Choroid plexus epithelial cell (primary cell): ENCODE measurements at regions not wholly inside any gene's neighbourhood (a gene's known extent, or its start where the extent isn't known, plus 50 kb on each side); places are given as distances from the start of the nearest gene placed in this dataset.

Experiments used
- DNase-seq: peaks from one replicate; pipeline ENCODE4 v3.0.0-alpha.2; 2010; ENCODE audit warnings: low read depth
- H3K4me3 ChIP-seq: 2 replicates; pipeline ENCODE4 v1.5.1; 2011; ENCODE audit warnings: low read depth, mild to moderate bottlenecking, control low read depth, low read length, moderate library complexity
- CTCF ChIP-seq: conservative IDR thresholded peaks from 2 replicates; pipeline ENCODE4 v1.5.1; 2011; ENCODE audit warnings: low read depth, mild to moderate bottlenecking, control low read depth, inconsistent platforms, low read length, moderate library complexity

- no peak overlapping the region for H3K4me3 ChIP-seq
- TF ChIP-seq CTCF, result no peak
- peak; percentile 3 for DNase-seq
These were observed 69.2 kb upstream of the EPHA4 start for GRCh38 chr2:221641181-221641871.

GRCh38 chr2:221640686-221641085 lies 68.6 kb upstream of the EPHA4 start:
- H3K4me3 ChIP-seq, result no peak overlapping the region
- no peak for DNase-seq
- TF ChIP-seq CTCF, result no peak

GRCh38 chr2:221637851-221638250 lies 65.7 kb upstream of the EPHA4 start:
- DNase-seq, result no peak
- no peak overlapping the region for H3K4me3 ChIP-seq
- TF ChIP-seq CTCF, result no peak

GRCh38 chr2:221635949-221636348 lies 63.8 kb upstream of the EPHA4 start:
- DNase-seq, result no peak
- no peak for TF ChIP-seq CTCF
- no peak overlapping the region for H3K4me3 ChIP-seq

- H3K4me3 ChIP-seq, result no peak overlapping the region
- TF ChIP-seq CTCF, result no peak
- peak; percentile 52 for DNase-seq
These were observed 57.4 kb upstream of the EPHA4 start for GRCh38 chr2:221629468-221629867.

GRCh38 chr2:221624475-221624874 lies 52.4 kb upstream of the EPHA4 start:
- no peak for TF ChIP-seq CTCF
- DNase-seq, result no peak
- H3K4me3 ChIP-seq, result no peak overlapping the region
